ENCODE measurements at regions not wholly inside any gene's neighbourhood (a gene's known extent, or its start where the extent isn't known, plus 50 kb on each side); places are given as distances from the start of the nearest gene placed in this dataset.

GRCh38 chr14:95436354-95436753, 80.1 kb downstream of the SYNE3 start:
- ChIA-PET POLR2A (no interaction called here), CTCF (interaction anchor here (0.5 to 4.6 kb wide), 6 partner anchors 8 to 746 kb away, joined by 3 to 40 read pairs (median 6); no protein-coding TSS in a partner anchor)
- no peak overlapping the region for H3K27ac Mint-ChIP-seq (ENCODE audit: low read depth, unreplicated experiment)
- H3K4me1 Mint-ChIP-seq (ENCODE audit: insufficient read depth, unreplicated experiment): no peaks in the 10 kb centered on the region
- BruUV-seq (replicated peaks): no TSS peak
- no peaks in the 10 kb centered on the region for H3K9me3 Mint-ChIP-seq (ENCODE audit: unreplicated experiment)
- no peaks in the 10 kb centered on the region for H3K27me3 Mint-ChIP-seq (ENCODE audit: insufficient read depth, unreplicated experiment)
- intact Hi-C loops (cut with micrococcal nuclease): no loop called here
- DNase-seq (ENCODE audit: unreplicated experiment): no peak
- H3K36me3 Mint-ChIP-seq (ENCODE audit: insufficient read depth, unreplicated experiment): peaks cover 5% of the 10 kb centered on the region
- H3K4me3 Mint-ChIP-seq (ENCODE audit: unreplicated experiment): no peak overlapping the region
- TF ChIP-seq CTCF (IDR thresholded peaks at IDR 0.05; ENCODE audit: unreplicated experiment): no peak

DNA sequence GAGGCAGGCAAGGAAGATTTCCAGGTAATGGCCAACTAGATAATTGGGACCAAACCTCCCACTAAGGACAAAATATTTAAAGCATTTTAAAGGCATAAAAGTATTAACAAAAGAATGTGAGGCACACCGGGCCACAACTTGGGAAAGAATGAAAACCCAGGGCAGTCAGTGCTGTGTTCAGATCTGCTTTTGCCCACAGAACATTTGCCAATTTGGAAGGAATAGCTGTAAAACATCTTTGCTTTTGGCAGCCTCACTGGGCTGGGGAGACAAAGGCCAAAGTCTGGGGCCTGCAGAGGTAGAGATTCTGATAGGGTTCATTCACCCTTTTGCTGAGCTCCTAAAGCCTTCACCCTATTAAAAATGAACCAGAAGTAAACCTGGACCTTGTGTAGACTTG, 82.3 kb downstream of the SYNE3 start:
- ChIA-PET CTCF (interaction anchor here (0.5 to 4.6 kb wide), 12 partner anchors 8 to 744 kb away, joined by 3 to 40 read pairs (median 4); no protein-coding TSS in a partner anchor), POLR2A (no interaction called here)
- DNase-seq (ENCODE audit: unreplicated experiment): no peak
- Mint-ChIP-seq H3K4me1 (ENCODE audit: insufficient read depth, unreplicated experiment) (no peaks in the 10 kb centered on the region), H3K9me3 (ENCODE audit: unreplicated experiment) (no peaks in the 10 kb centered on the region), H3K36me3 (ENCODE audit: insufficient read depth, unreplicated experiment) (no peaks in the 10 kb centered on the region), H3K27ac (ENCODE audit: low read depth, unreplicated experiment) (no peak overlapping the region), H3K27me3 (ENCODE audit: insufficient read depth, unreplicated experiment) (no peaks in the 10 kb centered on the region), H3K4me3 (ENCODE audit: unreplicated experiment) (no peak overlapping the region)
- intact Hi-C loops (cut with micrococcal nuclease): no loop called here
- BruUV-seq (replicated peaks): no TSS peak
- no peak for TF ChIP-seq CTCF (IDR thresholded peaks at IDR 0.05; ENCODE audit: unreplicated experiment)

DNA sequence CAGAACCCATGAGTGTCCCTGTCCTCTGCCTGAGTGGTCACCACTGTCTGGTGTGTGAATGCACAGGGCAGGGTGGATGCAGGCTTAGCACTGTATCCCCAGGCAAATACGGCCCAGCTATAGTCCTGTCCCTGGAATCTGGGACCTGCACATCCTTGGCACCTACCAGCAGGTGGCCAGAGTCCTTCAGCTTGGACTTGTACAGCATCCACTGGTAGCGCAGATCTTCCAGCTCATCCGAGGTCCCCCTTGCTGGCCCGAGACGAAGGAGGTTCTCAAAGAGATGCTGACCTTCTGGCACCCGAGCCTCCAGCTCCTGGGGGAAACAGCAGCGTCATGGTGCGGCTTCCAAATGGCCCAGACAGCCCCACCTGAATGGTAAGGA, 83.4 kb downstream of the SYNE3 start:
- H3K27ac Mint-ChIP-seq (ENCODE audit: low read depth, unreplicated experiment): no peak overlapping the region
- no peak for TF ChIP-seq CTCF (IDR thresholded peaks at IDR 0.05; ENCODE audit: unreplicated experiment)
- ChIA-PET CTCF (interaction anchor here (0.7 to 4.6 kb wide), 14 partner anchors 9 to 746 kb away, joined by 3 to 40 read pairs (median 4); no protein-coding TSS in a partner anchor), POLR2A (no interaction called here)
- DNase-seq (ENCODE audit: unreplicated experiment): no peak
- no peaks in the 10 kb centered on the region for H3K27me3 Mint-ChIP-seq (ENCODE audit: insufficient read depth, unreplicated experiment)
- no peaks in the 10 kb centered on the region for H3K9me3 Mint-ChIP-seq (ENCODE audit: unreplicated experiment)
- no peaks in the 10 kb centered on the region for H3K4me1 Mint-ChIP-seq (ENCODE audit: insufficient read depth, unreplicated experiment)
- H3K4me3 Mint-ChIP-seq (ENCODE audit: unreplicated experiment): no peak overlapping the region
- intact Hi-C loops (cut with micrococcal nuclease): loop anchor here (2.0 kb wide), 1 partner anchor 258 kb away; no protein-coding TSS in a partner anchor
- H3K36me3 Mint-ChIP-seq (ENCODE audit: insufficient read depth, unreplicated experiment): no peaks in the 10 kb centered on the region
- BruUV-seq (replicated peaks): no TSS peak

- H3K27ac Mint-ChIP-seq (ENCODE audit: low read depth, unreplicated experiment): peak overlapping the region; percentile 63
- ChIA-PET POLR2A (interaction anchor here (0.6 to 0.7 kb wide), 2 partner anchors 152 to 210 kb away, joined by 3 read pairs; no protein-coding TSS in a partner anchor), CTCF (interaction anchor here (0.5 to 4.6 kb wide), 44 partner anchors 9 to 1263 kb away, joined by 3 to 40 read pairs (median 3); no protein-coding TSS in a partner anchor)
Observed at GRCh38 chr14:95432144-95433093, 84.0 kb downstream of the SYNE3 start.

More at GRCh38 chr14:95432144-95433093, 84.0 kb downstream of the SYNE3 start:
- peak; percentile 48 for DNase-seq (ENCODE audit: unreplicated experiment)
- TF ChIP-seq CTCF (IDR thresholded peaks at IDR 0.05; ENCODE audit: unreplicated experiment): peak; percentile 94
- peaks cover 3% of the 10 kb centered on the region for H3K4me1 Mint-ChIP-seq (ENCODE audit: insufficient read depth, unreplicated experiment)
- intact Hi-C loops (cut with micrococcal nuclease): loop anchor here (1.0 to 2.0 kb wide), 3 partner anchors 258 to 743 kb away; no protein-coding TSS in a partner anchor
- H3K4me3 Mint-ChIP-seq (ENCODE audit: unreplicated experiment): no peak overlapping the region
- no TSS peak for BruUV-seq (replicated peaks)
- no peaks in the 10 kb centered on the region for H3K9me3 Mint-ChIP-seq (ENCODE audit: unreplicated experiment)
- no peaks in the 10 kb centered on the region for H3K27me3 Mint-ChIP-seq (ENCODE audit: insufficient read depth, unreplicated experiment)
- H3K36me3 Mint-ChIP-seq (ENCODE audit: insufficient read depth, unreplicated experiment): no peaks in the 10 kb centered on the region
